ENCODE measurements at regions not wholly inside any gene's neighbourhood (a gene's known extent, or its start where the extent isn't known, plus 50 kb on each side); places are given as distances from the start of the nearest gene placed in this dataset.

DNA sequence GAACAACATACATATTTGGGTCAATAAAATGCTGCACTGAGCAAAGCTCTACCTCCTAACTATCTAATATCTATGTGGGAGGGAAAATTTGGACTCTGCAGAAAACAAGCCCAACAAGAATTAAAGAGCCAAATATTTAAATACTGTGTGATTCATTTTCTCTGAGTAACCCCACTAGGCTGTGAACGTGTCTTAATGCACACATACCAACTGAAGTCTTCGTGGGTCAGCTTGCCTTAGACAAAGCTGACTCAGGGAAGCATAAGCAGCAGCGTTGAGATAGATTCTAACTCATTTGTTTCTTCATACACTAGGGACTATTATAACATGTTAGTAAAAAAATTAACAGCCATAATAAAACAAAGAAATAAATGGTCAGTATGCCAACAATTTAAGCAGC, 114.3 kb downstream of the GJA1 start:
- TF ChIP-seq, protein P1, sequence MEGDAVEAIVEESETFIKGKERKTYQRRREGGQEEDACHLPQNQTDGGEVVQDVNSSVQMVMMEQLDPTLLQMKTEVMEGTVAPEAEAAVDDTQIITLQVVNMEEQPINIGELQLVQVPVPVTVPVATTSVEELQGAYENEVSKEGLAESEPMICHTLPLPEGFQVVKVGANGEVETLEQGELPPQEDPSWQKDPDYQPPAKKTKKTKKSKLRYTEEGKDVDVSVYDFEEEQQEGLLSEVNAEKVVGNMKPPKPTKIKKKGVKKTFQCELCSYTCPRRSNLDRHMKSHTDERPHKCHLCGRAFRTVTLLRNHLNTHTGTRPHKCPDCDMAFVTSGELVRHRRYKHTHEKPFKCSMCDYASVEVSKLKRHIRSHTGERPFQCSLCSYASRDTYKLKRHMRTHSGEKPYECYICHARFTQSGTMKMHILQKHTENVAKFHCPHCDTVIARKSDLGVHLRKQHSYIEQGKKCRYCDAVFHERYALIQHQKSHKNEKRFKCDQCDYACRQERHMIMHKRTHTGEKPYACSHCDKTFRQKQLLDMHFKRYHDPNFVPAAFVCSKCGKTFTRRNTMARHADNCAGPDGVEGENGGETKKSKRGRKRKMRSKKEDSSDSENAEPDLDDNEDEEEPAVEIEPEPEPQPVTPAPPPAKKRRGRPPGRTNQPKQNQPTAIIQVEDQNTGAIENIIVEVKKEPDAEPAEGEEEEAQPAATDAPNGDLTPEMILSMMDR (IDR thresholded peaks at IDR 0.05 in 4 of 5, conservative IDR thresholded peaks at IDR 0.05 in 1 of 5): no peak
- no peak for TF ChIP-seq POLR2A (IDR thresholded peaks at IDR 0.05)
